Tibial artery (tissue), 4 donors: ENCODE measurements at regions not wholly inside any gene's neighbourhood (a gene's known extent, or its start where the extent isn't known, plus 50 kb on each side); places are given as distances from the start of the nearest gene placed in this dataset.
"Not testable (repeated sequence)": the region's sequence is repeated elsewhere in the genome, so short reads cannot be mapped to it uniquely, and the experiment has no call there.

Experiments used
- DNase-seq, 2 donors: peaks; one replicate each; pipeline ENCODE4 v3.0.0-alpha.2; 2019
- H3K27ac ChIP-seq, 2 donors: fragments of 200-600 bp; sonication (generic) in 1 of 2; 1 replicate in 1 of 2; 2 replicates in 1 of 2; pipeline ENCODE4 v1.5.1; 2018 to 2019; ENCODE audit warnings: mild to moderate bottlenecking in 1 of 2
- H3K27me3 ChIP-seq, 2 donors: fragments of 200-600 bp; sonication (generic) in 1 of 2; one replicate each; pipeline versions ENCODE4 v1.5.1 to v1.6.0; 2016 to 2019
- H3K36me3 ChIP-seq, 3 donors: fragments of 200-600 bp; sonication (generic) in 2 of 3; one replicate each; pipeline ENCODE4 v1.5.1; 2016 to 2019; ENCODE audit warnings: mild to moderate bottlenecking in 2 of 3
- H3K4me1 ChIP-seq, 4 donors: fragments of 200-600 bp; sonication (generic) in 2 of 4; 1 replicate in 3 of 4; 2 replicates in 1 of 4; pipeline ENCODE4 v1.5.1; 2016 to 2019
- H3K4me3 ChIP-seq, 2 donors: fragments of 200-600 bp; sonication (generic) in 1 of 2; 1 replicate in 1 of 2; 2 replicates in 1 of 2; pipeline ENCODE4 v1.5.1; 2018 to 2019; ENCODE audit warnings: mild to moderate bottlenecking in 2 of 2
- H3K9me3 ChIP-seq, 3 donors: fragments of 200-600 bp; sonication (generic) in 1 of 3; one replicate each; pipeline ENCODE4 v1.5.1; 2016 to 2019
- CTCF ChIP-seq, 2 experiments: fragments of 200-600 bp in 1 of 2; fragments of 450-650 bp in 1 of 2; IDR thresholded peaks; one replicate each; pipeline ENCODE4 v1.5.1; 2017 to 2019; ENCODE audit warnings: antibody characterized with exemption in 2 of 2, mild to moderate bottlenecking in 1 of 2, moderate library complexity in 1 of 2
- intact Hi-C: fragments of 100-400 bp; cut with DNase I; formaldehyde crosslinking; loops from one replicate; pipeline ENCODE4 v1.15.0; 2023; ENCODE audit warnings: low total_unique reads

- Histone ChIP-seq H3K36me3 (no peaks in the 10 kb centered on the region), H3K9me3 (peaks cover 0 to 8% (median 3%) of the 10 kb centered on the region in 3 donors), H3K4me1 (no peaks in the 10 kb centered on the region), H3K27ac (no peak overlapping the region), H3K27me3 (no peaks in the 10 kb centered on the region), H3K4me3 (no peak overlapping the region)
- DNase-seq: no peak
- intact Hi-C loops: no loop called here
- no peak for TF ChIP-seq CTCF (IDR thresholded peaks at IDR 0.05)
Measured at GRCh38 chr7:64431838-64432237, 118.1 kb downstream of the ZNF736 start.

DNA sequence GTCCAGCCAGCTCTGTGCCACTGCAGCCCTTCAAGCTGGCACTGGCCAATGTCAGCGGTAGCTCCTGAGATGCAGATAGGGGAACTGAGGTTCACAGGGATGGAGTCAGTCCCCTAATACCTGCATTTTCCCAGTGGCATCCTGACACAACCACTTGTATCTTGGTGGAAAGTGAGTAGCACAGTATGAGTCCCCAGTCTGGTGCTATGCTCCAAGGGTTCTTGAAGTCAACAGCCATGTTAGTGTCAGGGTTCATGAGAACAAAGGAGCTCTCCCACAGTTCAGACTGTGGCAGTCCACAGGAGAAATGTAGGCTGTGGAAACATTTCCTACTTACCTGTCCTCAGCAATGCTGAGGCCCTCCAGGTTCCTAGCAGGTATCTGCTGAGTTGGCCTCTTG is 115.5 kb downstream of the ZNF736 start:
- no peak overlapping the region for H3K4me3 ChIP-seq

DNA sequence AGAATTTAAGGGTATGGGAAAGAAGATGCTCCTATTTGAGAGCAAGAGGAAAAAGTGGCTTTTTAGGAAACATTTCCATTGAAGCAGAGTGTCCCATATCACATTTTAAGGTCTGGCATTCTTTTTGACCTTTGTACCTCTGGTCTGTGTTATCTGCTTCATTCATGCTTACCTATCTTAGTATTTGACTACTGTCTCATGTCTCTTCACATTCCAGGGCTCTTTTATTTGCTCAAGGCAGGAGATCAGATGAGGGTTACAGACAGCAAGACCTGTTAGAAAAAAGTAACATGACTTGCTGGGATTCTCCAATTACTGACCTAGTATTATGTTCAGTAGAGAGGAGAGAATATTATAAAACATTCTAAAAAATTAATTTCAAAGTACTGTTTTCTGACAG is 111.7 kb downstream of the ZNF736 start:
- not testable (repeated sequence) for H3K27me3 ChIP-seq, H3K4me1 ChIP-seq, H3K36me3 ChIP-seq, H3K9me3 ChIP-seq, H3K27ac ChIP-seq, DNase-seq, H3K4me3 ChIP-seq
- intact Hi-C loops: loop anchor here (10.0 kb wide), 1 partner anchor 61 kb away; no protein-coding TSS in a partner anchor

More for the DNA sequence above, 115.5 kb downstream of the ZNF736 start:
- Histone ChIP-seq H3K27ac (no peak overlapping the region), H3K27me3 (no peaks in the 10 kb centered on the region), H3K4me1 (no peaks in the 10 kb centered on the region), H3K9me3 (peaks cover 0 to 8% (median 3%) of the 10 kb centered on the region in 3 donors), H3K36me3 (no peaks in the 10 kb centered on the region)
- intact Hi-C loops: loop anchor here (10.0 kb wide), 1 partner anchor 64 kb away; no protein-coding TSS in a partner anchor
- DNase-seq: no peak
- TF ChIP-seq CTCF (IDR thresholded peaks at IDR 0.05): no peak

- Histone ChIP-seq H3K36me3 (no peaks in the 10 kb centered on the region), H3K9me3 (peaks cover 0 to 8% (median 0%) of the 10 kb centered on the region in 3 donors), H3K27ac (no peak overlapping the region), H3K27me3 (no peaks in the 10 kb centered on the region), H3K4me1 (no peaks in the 10 kb centered on the region), H3K4me3 (no peak overlapping the region)
- TF ChIP-seq CTCF (IDR thresholded peaks at IDR 0.05): no peak
- intact Hi-C loops: no loop called here
- DNase-seq: no peak
Measured at GRCh38 chr7:64407148-64407547, 93.4 kb downstream of the ZNF736 start.
